Epithelial cell of esophagus (primary cell): ENCODE measurements at regions not wholly inside any gene's neighbourhood (a gene's known extent, or its start where the extent isn't known, plus 50 kb on each side); places are given as distances from the start of the nearest gene placed in this dataset.
A peak's percentile ranks its signal among the peaks of the same experiment; 100 is the strongest.

Experiments
- DNase-seq: peaks from one replicate; pipeline ENCODE4 v3.0.0; 2010; ENCODE audit warnings: low read depth
- H3K4me3 ChIP-seq: 2 replicates; pipeline ENCODE4 v1.5.1; 2011; ENCODE audit warnings: mild to moderate bottlenecking, low read length, control low read depth
- CTCF ChIP-seq: IDR thresholded peaks from 2 replicates; pipeline ENCODE4 v1.5.1; 2011; ENCODE audit warnings: low read depth, mild to moderate bottlenecking, low read length, control low read depth, inconsistent platforms; ENCODE audit not compliant: insufficient read depth; ENCODE audit errors: missing control alignments

GRCh38 chr13:79883216-79883615 lies 402.3 kb downstream of the NDFIP2 start:
- no peak overlapping the region for H3K4me3 ChIP-seq
- DNase-seq, result no peak
- TF ChIP-seq CTCF, result no peak

- no peak overlapping the region for H3K4me3 ChIP-seq
- DNase-seq, result peak; percentile 50
- TF ChIP-seq CTCF, result no peak
Observed at GRCh38 chr13:79880818-79881217, 399.9 kb downstream of the NDFIP2 start.

GRCh38 chr13:79874396-79875360 lies 393.7 kb downstream of the NDFIP2 start:
- DNase-seq, result peak; percentile 69
- no peak for TF ChIP-seq CTCF
- H3K4me3 ChIP-seq, result no peak overlapping the region

GRCh38 chr13:79871594-79871993 lies 390.6 kb downstream of the NDFIP2 start:
- DNase-seq, result no peak
- no peak for TF ChIP-seq CTCF
- no peak overlapping the region for H3K4me3 ChIP-seq

- TF ChIP-seq CTCF, result no peak
- peak; percentile 56 for DNase-seq
- H3K4me3 ChIP-seq, result no peak overlapping the region
Observed at GRCh38 chr13:79870766-79871165, 389.8 kb downstream of the NDFIP2 start.

- DNase-seq, result peak; percentile 7
- no peak for TF ChIP-seq CTCF
Observed at GRCh38 chr13:79870123-79870522, 389.2 kb downstream of the NDFIP2 start.

GRCh38 chr13:79869326-79869725 lies 388.4 kb downstream of the NDFIP2 start:
- peak; percentile 7 for DNase-seq
- TF ChIP-seq CTCF, result no peak
- H3K4me3 ChIP-seq, result no peak overlapping the region

More at GRCh38 chr13:79870123-79870522, 389.2 kb downstream of the NDFIP2 start:
- H3K4me3 ChIP-seq, result no peak overlapping the region
